H9 (cell line): ENCODE measurements at regions not wholly inside any gene's neighbourhood (a gene's known extent, or its start where the extent isn't known, plus 50 kb on each side); places are given as distances from the start of the nearest gene placed in this dataset.

Source experiments
- DNase-seq: peaks from one replicate; pipeline ENCODE4 v3.0.0-alpha.2; 2017
- H2AFZ ChIP-seq: one replicate; pipeline ENCODE4 v1.6.1; 2013; ENCODE audit warnings: mild to moderate bottlenecking, low read length, control low read depth, moderate library complexity
- H2AK5ac ChIP-seq: 2 replicates; pipeline ENCODE4 v1.6.1; 2013; ENCODE audit warnings: low read length, control low read depth, mixed read lengths; ENCODE audit not compliant: insufficient read length
- H2BK120ac ChIP-seq: one replicate; pipeline ENCODE4 v1.6.1; 2013; ENCODE audit warnings: low read depth, mild to moderate bottlenecking, low read length, control low read depth, inconsistent platforms; ENCODE audit not compliant: poor library complexity, severe bottlenecking
- H2BK12ac ChIP-seq: 2 replicates; pipeline ENCODE4 v1.6.1; 2013; ENCODE audit warnings: low read length, control low read depth, mixed read lengths, low read depth; ENCODE audit not compliant: insufficient read length
- H2BK15ac ChIP-seq: 2 replicates; pipeline ENCODE4 v1.6.1; 2013; ENCODE audit warnings: low read depth, low read length, control low read depth
- H2BK20ac ChIP-seq: one replicate; pipeline ENCODE4 v1.6.1; 2013; ENCODE audit warnings: low read depth, mild to moderate bottlenecking, low read length, control low read depth, inconsistent platforms; ENCODE audit not compliant: poor library complexity, severe bottlenecking
- H2BK5ac ChIP-seq: 2 replicates; pipeline ENCODE4 v1.6.1; 2013; ENCODE audit warnings: low read length, control low read depth, mixed read lengths; ENCODE audit not compliant: insufficient read length
- H3K14ac ChIP-seq: 2 replicates; pipeline ENCODE4 v1.6.1; 2013; ENCODE audit warnings: low read length, control low read depth; ENCODE audit not compliant: insufficient read depth
- H3K18ac ChIP-seq: 2 replicates; pipeline ENCODE4 v1.6.1; 2013; ENCODE audit warnings: low read depth, mild to moderate bottlenecking, mixed read lengths, low read length, control low read depth; ENCODE audit not compliant: insufficient read length
- H3K23ac ChIP-seq: 2 replicates; pipeline ENCODE4 v1.6.1; 2013; ENCODE audit warnings: low read length, control low read depth, mixed read lengths, low read depth; ENCODE audit not compliant: insufficient read length
- H3K23me2 ChIP-seq: 2 replicates; pipeline ENCODE4 v1.6.1; 2013; ENCODE audit warnings: low read depth, mild to moderate bottlenecking, mixed read lengths, low read length, control low read depth; ENCODE audit not compliant: insufficient read length, poor library complexity, severe bottlenecking
- H3K27ac ChIP-seq: 2 replicates; pipeline ENCODE4 v1.5.1; 2013; ENCODE audit warnings: low read length, control low read depth, mixed read lengths, low read depth; ENCODE audit not compliant: insufficient read length
- H3K27me3 ChIP-seq: 2 replicates; pipeline ENCODE4 v1.6.1; 2013; ENCODE audit warnings: low read length, control low read depth, inconsistent platforms; ENCODE audit not compliant: insufficient read depth
- H3K4ac ChIP-seq: 2 replicates; pipeline ENCODE4 v1.6.1; 2013; ENCODE audit warnings: low read depth, mild to moderate bottlenecking, control low read depth, inconsistent platforms, low read length, moderate library complexity
- H3K4me1 ChIP-seq: 2 replicates; pipeline ENCODE4 v1.6.1; 2013; ENCODE audit warnings: low read length, control low read depth, inconsistent platforms; ENCODE audit not compliant: insufficient read depth
- H3K4me2 ChIP-seq: 2 replicates; pipeline ENCODE4 v1.6.1; 2013; ENCODE audit warnings: low read length, control low read depth, mixed read lengths; ENCODE audit not compliant: insufficient read length, insufficient read depth
- H3K56ac ChIP-seq: 2 replicates; pipeline ENCODE4 v1.6.1; 2013; ENCODE audit warnings: low read depth, mild to moderate bottlenecking, mixed read lengths, low read length, control low read depth; ENCODE audit not compliant: insufficient read length
- H3K79me1 ChIP-seq: 2 replicates; pipeline ENCODE4 v1.6.1; 2013; ENCODE audit warnings: low read depth, mild to moderate bottlenecking, moderate library complexity, low read length, control low read depth, inconsistent platforms; ENCODE audit not compliant: insufficient read depth, poor library complexity, severe bottlenecking
- H3K79me2 ChIP-seq: 2 replicates; pipeline ENCODE4 v1.6.1; 2013; ENCODE audit warnings: low read length, control low read depth, inconsistent platforms; ENCODE audit not compliant: insufficient read depth
- H3K9ac ChIP-seq: 2 replicates; pipeline ENCODE4 v1.6.1; 2013; ENCODE audit warnings: low read length, control low read depth, mixed read lengths; ENCODE audit not compliant: insufficient read length; ENCODE audit errors: extremely low read depth
- H3K9me3 ChIP-seq: one replicate; pipeline ENCODE4 v1.6.1; 2013; ENCODE audit warnings: low read depth, low read length, inconsistent platforms; ENCODE audit not compliant: control insufficient read depth
- H3T11ph ChIP-seq: one replicate; pipeline ENCODE4 v1.6.1; 2013; ENCODE audit warnings: mild to moderate bottlenecking, low read length, control low read depth, inconsistent platforms
- H4K20me1 ChIP-seq: one replicate; pipeline ENCODE4 v1.6.1; 2013; ENCODE audit not compliant: control insufficient read depth, insufficient read length, insufficient read depth
- H4K5ac ChIP-seq: 2 replicates; pipeline ENCODE4 v1.6.1; 2013; ENCODE audit warnings: low read depth, mild to moderate bottlenecking, mixed read lengths, low read length, control low read depth; ENCODE audit not compliant: insufficient read length
- H4K8ac ChIP-seq: replicated peaks from 2 replicates; pipeline ENCODE4 v1.6.1; 2013; ENCODE audit warnings: low read length, control low read depth, mixed read lengths, low read depth; ENCODE audit not compliant: insufficient read length
- H4K91ac ChIP-seq: 2 replicates; pipeline ENCODE4 v1.6.1; 2013; ENCODE audit warnings: low read depth, mild to moderate bottlenecking, moderate library complexity, mixed read lengths, low read length, control low read depth; ENCODE audit not compliant: insufficient read length
- H3K27ac Mint-ChIP-seq, 3 experiments: 2 replicates in 2 of 3; 3 replicates in 1 of 3; pipeline ENCODE4 v1.8.0; 2020 to 2021; ENCODE audit warnings: mixed read lengths in 3 of 3, mild to moderate bottlenecking in 1 of 3, moderate library complexity in 1 of 3
- H3K27me3 Mint-ChIP-seq: 2 replicates; pipeline ENCODE4 v1.8.0; 2021; ENCODE audit warnings: low read depth, mild to moderate bottlenecking, moderate library complexity, mixed read lengths
- H3K36me3 Mint-ChIP-seq, 3 experiments: 2 replicates in 2 of 3; 3 replicates in 1 of 3; pipeline ENCODE4 v1.8.0; 2020 to 2021; ENCODE audit warnings: low read depth in 3 of 3, mixed read lengths in 3 of 3; ENCODE audit not compliant: insufficient read depth in 1 of 3
- H3K4me1 Mint-ChIP-seq, 2 experiments: 2 replicates each; pipeline ENCODE4 v1.8.0; 2020; ENCODE audit warnings: mixed read lengths in 2 of 2
- H3K4me3 Mint-ChIP-seq, 2 experiments: 2 replicates in 1 of 2; 3 replicates in 1 of 2; pipeline ENCODE4 v1.8.0; 2020 to 2021; ENCODE audit warnings: mild to moderate bottlenecking in 2 of 2, mixed read lengths in 2 of 2, moderate library complexity in 1 of 2
- H3K9me3 Mint-ChIP-seq, 2 experiments: 2 replicates in 1 of 2; 3 replicates in 1 of 2; pipeline ENCODE4 v1.8.0; 2020; ENCODE audit warnings: mild to moderate bottlenecking in 2 of 2, mixed read lengths in 2 of 2, moderate library complexity in 1 of 2
- TF ChIP-seq, protein P1 (sequence below): fragments of 200-600 bp; sonication (generic); conservative IDR thresholded peaks from 3 replicates; pipeline ENCODE4 v1.8.0; 2021; ENCODE audit warnings: antibody characterized with exemption, mild to moderate bottlenecking

DNA sequence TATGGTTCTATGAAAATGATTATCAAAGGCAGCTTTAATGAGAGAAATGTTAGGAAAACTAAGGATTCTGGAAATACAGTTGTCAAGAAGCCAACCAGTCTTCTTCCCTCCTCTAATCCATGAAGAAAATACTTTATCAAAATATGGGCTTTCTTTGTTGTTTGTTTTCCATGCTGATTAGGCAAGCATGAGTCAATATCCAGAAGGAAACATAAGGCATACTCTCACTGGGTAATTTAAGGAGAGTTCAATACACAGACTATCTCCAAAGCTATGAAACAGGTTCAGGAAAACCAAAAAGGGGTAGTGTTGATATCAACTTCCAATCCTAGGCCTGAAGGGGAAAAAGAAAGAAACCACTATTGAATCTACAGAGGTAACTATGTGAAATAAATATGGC, 68.7 kb upstream of the CMC1 start:
- no peak overlapping the region for H2AFZ ChIP-seq
- H3K27me3 ChIP-seq, result no peaks in the 10 kb centered on the region
- no peak overlapping the region for H3K4ac ChIP-seq
- H3K23ac ChIP-seq, result no peak overlapping the region
- H3K36me3 Mint-ChIP-seq, result no peaks in the 10 kb centered on the region
- H2BK20ac ChIP-seq, result no peak overlapping the region
- H3K27ac ChIP-seq, result no peak overlapping the region
- H3K79me1 ChIP-seq, result no peaks in the 10 kb centered on the region
- no peaks in the 10 kb centered on the region for H3K4me1 Mint-ChIP-seq
- no peaks in the 10 kb centered on the region for H3K4me1 ChIP-seq
- H2BK120ac ChIP-seq, result no peak overlapping the region
- no peaks in the 10 kb centered on the region for H4K20me1 ChIP-seq
- DNase-seq, result no peak
- H3K9me3 Mint-ChIP-seq, result no peaks in the 10 kb centered on the region
- H2BK5ac ChIP-seq, result no peak overlapping the region
- no peak overlapping the region for H3K4me2 ChIP-seq
- no peak overlapping the region for H3K4me3 Mint-ChIP-seq
- H3K9ac ChIP-seq, result no peak overlapping the region
- no peak overlapping the region for H4K91ac ChIP-seq
- H3K23me2 ChIP-seq, result no peaks in the 10 kb centered on the region
- no peak overlapping the region for H3K14ac ChIP-seq
- H2AK5ac ChIP-seq, result no peak overlapping the region
- TF ChIP-seq, protein P1, sequence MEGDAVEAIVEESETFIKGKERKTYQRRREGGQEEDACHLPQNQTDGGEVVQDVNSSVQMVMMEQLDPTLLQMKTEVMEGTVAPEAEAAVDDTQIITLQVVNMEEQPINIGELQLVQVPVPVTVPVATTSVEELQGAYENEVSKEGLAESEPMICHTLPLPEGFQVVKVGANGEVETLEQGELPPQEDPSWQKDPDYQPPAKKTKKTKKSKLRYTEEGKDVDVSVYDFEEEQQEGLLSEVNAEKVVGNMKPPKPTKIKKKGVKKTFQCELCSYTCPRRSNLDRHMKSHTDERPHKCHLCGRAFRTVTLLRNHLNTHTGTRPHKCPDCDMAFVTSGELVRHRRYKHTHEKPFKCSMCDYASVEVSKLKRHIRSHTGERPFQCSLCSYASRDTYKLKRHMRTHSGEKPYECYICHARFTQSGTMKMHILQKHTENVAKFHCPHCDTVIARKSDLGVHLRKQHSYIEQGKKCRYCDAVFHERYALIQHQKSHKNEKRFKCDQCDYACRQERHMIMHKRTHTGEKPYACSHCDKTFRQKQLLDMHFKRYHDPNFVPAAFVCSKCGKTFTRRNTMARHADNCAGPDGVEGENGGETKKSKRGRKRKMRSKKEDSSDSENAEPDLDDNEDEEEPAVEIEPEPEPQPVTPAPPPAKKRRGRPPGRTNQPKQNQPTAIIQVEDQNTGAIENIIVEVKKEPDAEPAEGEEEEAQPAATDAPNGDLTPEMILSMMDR, result no peak
- no peak overlapping the region for H3K56ac ChIP-seq
- H3K18ac ChIP-seq, result no peak overlapping the region
- no peak overlapping the region for H4K8ac ChIP-seq
- no peaks in the 10 kb centered on the region for H3K9me3 ChIP-seq
- no peaks in the 10 kb centered on the region for H3K79me2 ChIP-seq
- H3T11ph ChIP-seq, result no peak overlapping the region
- no peak overlapping the region for H3K27ac Mint-ChIP-seq
- H2BK12ac ChIP-seq, result no peak overlapping the region
- H4K5ac ChIP-seq, result no peak overlapping the region
- H2BK15ac ChIP-seq, result no peak overlapping the region
- no peaks in the 10 kb centered on the region for H3K27me3 Mint-ChIP-seq
